Loucy (cell line): ENCODE measurements at regions not wholly inside any gene's neighbourhood (a gene's known extent, or its start where the extent isn't known, plus 50 kb on each side); places are given as distances from the start of the nearest gene placed in this dataset.

Source experiments
- H2AFZ ChIP-seq: fragments of 200-600 bp; sonication (generic); 2 replicates; pipeline ENCODE4 v1.6.0; 2016; ENCODE audit warnings: antibody characterized with exemption, mild to moderate bottlenecking, low read length, moderate library complexity
- H3F3A ChIP-seq: fragments of 200-600 bp; 2 replicates; pipeline ENCODE4 v1.6.0; 2016; ENCODE audit warnings: antibody characterized with exemption, low read depth, mild to moderate bottlenecking
- H3K27me3 ChIP-seq: fragments of 200-600 bp; sonication (generic); 2 replicates; pipeline ENCODE4 v1.6.1; 2014; ENCODE audit warnings: low read length, mild to moderate bottlenecking; ENCODE audit not compliant: insufficient read depth, poor library complexity, severe bottlenecking
- H3K36me3 ChIP-seq: fragments of 200-600 bp; sonication (generic); 2 replicates; pipeline ENCODE4 v1.6.1; 2016; ENCODE audit warnings: low read length; ENCODE audit not compliant: insufficient read depth
- H3K4me1 ChIP-seq: fragments of 200-600 bp; sonication (generic); 2 replicates; pipeline ENCODE4 v1.5.1; 2014; ENCODE audit warnings: low read length, mild to moderate bottlenecking; ENCODE audit not compliant: insufficient read depth, poor library complexity, severe bottlenecking
- H3K4me2 ChIP-seq: fragments of 200-600 bp; sonication (generic); 2 replicates; pipeline ENCODE4 v1.6.0; 2014; ENCODE audit warnings: antibody characterized with exemption, low read length, low read depth, mild to moderate bottlenecking; ENCODE audit not compliant: poor library complexity, severe bottlenecking
- H3K4me3 ChIP-seq: fragments of 200-600 bp; sonication (generic); 2 replicates; pipeline ENCODE4 v1.5.1; 2014; ENCODE audit warnings: low read length, mild to moderate bottlenecking, mixed read lengths; ENCODE audit not compliant: poor library complexity, severe bottlenecking
- H3K79me2 ChIP-seq: fragments of 200-600 bp; sonication (generic); 2 replicates; pipeline ENCODE4 v1.6.1; 2014; ENCODE audit warnings: low read length; ENCODE audit not compliant: insufficient read depth
- H3K9ac ChIP-seq: fragments of 200-600 bp; sonication (generic); 2 replicates; pipeline ENCODE4 v1.6.0; 2014; ENCODE audit warnings: mild to moderate bottlenecking, low read depth, low read length, moderate library complexity; ENCODE audit not compliant: poor library complexity, severe bottlenecking
- H3K9me2 ChIP-seq: fragments of 200-600 bp; sonication (generic); replicated peaks from 2 replicates; pipeline ENCODE4 v1.6.1; 2016; ENCODE audit warnings: low read depth, low read length, mixed read lengths
- H3K9me3 ChIP-seq: fragments of 200-600 bp; sonication (generic); 2 replicates; pipeline ENCODE4 v1.6.1; 2014; ENCODE audit warnings: mild to moderate bottlenecking, antibody characterized with exemption, low read length, low read depth; ENCODE audit not compliant: insufficient read depth
- H4K20me1 ChIP-seq: fragments of 200-600 bp; sonication (generic); 2 replicates; pipeline ENCODE4 v1.6.0; 2014; ENCODE audit warnings: antibody characterized with exemption, low read length, mild to moderate bottlenecking; ENCODE audit not compliant: insufficient read depth, poor library complexity, severe bottlenecking
- EZH2phosphoT487 ChIP-seq: fragments of 200-600 bp; IDR thresholded peaks from 2 replicates; pipeline ENCODE4 v1.6.1; 2018; ENCODE audit warnings: antibody characterized with exemption, mild to moderate bottlenecking, moderate library complexity, borderline replicate concordance
- TF ChIP-seq, protein P1 (sequence below): fragments of 200-600 bp; sonication (generic); conservative IDR thresholded peaks from 2 replicates; pipeline ENCODE4 v1.5.1; 2014; ENCODE audit warnings: mild to moderate bottlenecking, antibody characterized with exemption, low read length

DNA sequence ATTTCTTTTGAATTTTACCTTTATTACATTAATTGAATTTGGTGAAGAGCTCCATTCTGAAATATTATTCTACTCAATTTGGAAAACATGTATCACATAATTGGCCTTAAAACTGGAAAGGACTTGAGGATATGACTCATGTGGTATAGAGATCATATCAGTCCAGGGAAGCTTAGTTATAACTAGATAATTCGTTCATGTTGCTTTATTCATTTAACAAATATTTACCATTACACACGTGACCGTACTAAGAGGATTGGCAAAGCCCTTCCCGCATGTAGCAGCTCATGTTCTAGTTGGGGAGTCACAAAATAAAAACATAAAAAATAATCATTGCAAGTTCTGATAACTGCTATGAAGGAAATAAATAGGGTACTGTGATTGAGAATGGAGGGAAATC lies 1816.5 kb downstream of the MAT2B start:
- no peaks in the 10 kb centered on the region for H3F3A ChIP-seq
- H2AFZ ChIP-seq, result no peak overlapping the region
- H3K9ac ChIP-seq, result no peak overlapping the region
- no peaks in the 10 kb centered on the region for H3K27me3 ChIP-seq
- H3K9me3 ChIP-seq, result no peaks in the 10 kb centered on the region
- H3K79me2 ChIP-seq, result no peaks in the 10 kb centered on the region
- TF ChIP-seq, protein P1, sequence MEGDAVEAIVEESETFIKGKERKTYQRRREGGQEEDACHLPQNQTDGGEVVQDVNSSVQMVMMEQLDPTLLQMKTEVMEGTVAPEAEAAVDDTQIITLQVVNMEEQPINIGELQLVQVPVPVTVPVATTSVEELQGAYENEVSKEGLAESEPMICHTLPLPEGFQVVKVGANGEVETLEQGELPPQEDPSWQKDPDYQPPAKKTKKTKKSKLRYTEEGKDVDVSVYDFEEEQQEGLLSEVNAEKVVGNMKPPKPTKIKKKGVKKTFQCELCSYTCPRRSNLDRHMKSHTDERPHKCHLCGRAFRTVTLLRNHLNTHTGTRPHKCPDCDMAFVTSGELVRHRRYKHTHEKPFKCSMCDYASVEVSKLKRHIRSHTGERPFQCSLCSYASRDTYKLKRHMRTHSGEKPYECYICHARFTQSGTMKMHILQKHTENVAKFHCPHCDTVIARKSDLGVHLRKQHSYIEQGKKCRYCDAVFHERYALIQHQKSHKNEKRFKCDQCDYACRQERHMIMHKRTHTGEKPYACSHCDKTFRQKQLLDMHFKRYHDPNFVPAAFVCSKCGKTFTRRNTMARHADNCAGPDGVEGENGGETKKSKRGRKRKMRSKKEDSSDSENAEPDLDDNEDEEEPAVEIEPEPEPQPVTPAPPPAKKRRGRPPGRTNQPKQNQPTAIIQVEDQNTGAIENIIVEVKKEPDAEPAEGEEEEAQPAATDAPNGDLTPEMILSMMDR, result no peak
- no peak for TF ChIP-seq EZH2phosphoT487
- H3K4me3 ChIP-seq, result no peak overlapping the region
- no peak overlapping the region for H3K4me2 ChIP-seq
- no peaks in the 10 kb centered on the region for H4K20me1 ChIP-seq
- no peaks in the 10 kb centered on the region for H3K9me2 ChIP-seq
- no peaks in the 10 kb centered on the region for H3K36me3 ChIP-seq
- no peaks in the 10 kb centered on the region for H3K4me1 ChIP-seq

- Histone ChIP-seq H3K4me1 (no peaks in the 10 kb centered on the region), H3F3A (no peaks in the 10 kb centered on the region), H3K9ac (no peak overlapping the region), H3K79me2 (no peaks in the 10 kb centered on the region), H4K20me1 (no peaks in the 10 kb centered on the region), H3K36me3 (no peaks in the 10 kb centered on the region), H3K9me2 (no peaks in the 10 kb centered on the region), H2AFZ (no peak overlapping the region), H3K27me3 (no peaks in the 10 kb centered on the region), H3K4me2 (no peak overlapping the region), H3K4me3 (no peak overlapping the region), H3K9me3 (no peaks in the 10 kb centered on the region)
- no peak for TF ChIP-seq EZH2phosphoT487
- TF ChIP-seq, protein P1, result no peak
Observed at GRCh38 chr5:165325221-165325620, 1819.8 kb downstream of the MAT2B start.

DNA sequence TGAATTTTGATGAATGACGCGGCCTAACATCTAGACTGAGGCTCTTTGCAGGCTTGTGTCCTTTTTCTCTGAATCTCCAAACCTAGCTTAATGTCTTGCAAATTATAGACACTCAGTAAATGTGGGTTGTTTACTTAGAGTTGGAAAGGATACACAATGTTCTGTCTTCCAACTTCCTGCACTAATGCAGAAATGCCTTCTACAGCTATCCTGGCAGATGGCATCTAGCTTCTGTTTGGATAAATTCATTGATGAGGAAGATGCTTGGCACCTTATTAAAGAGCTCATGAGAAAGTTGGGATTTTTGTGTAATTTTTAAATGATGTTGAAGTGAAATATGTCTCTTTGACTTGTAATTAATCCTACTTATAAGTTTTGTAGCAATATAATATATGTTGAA lies 1822.2 kb downstream of the MAT2B start:
- Histone ChIP-seq H3K9me2 (no peaks in the 10 kb centered on the region), H4K20me1 (no peaks in the 10 kb centered on the region), H3K4me1 (no peaks in the 10 kb centered on the region), H3K4me2 (no peak overlapping the region), H3K27me3 (no peaks in the 10 kb centered on the region), H3K9ac (no peak overlapping the region), H3F3A (no peaks in the 10 kb centered on the region), H3K79me2 (no peaks in the 10 kb centered on the region), H3K36me3 (no peaks in the 10 kb centered on the region), H3K9me3 (no peaks in the 10 kb centered on the region), H3K4me3 (no peak overlapping the region), H2AFZ (no peak overlapping the region)
- TF ChIP-seq, protein P1, result no peak
- no peak for TF ChIP-seq EZH2phosphoT487
